NCI-H748 treated with DMSO at 0.1 percent for 48 hours (cell line): ENCODE measurements at regions not wholly inside any gene's neighbourhood (a gene's known extent, or its start where the extent isn't known, plus 50 kb on each side); places are given as distances from the start of the nearest gene placed in this dataset.
A peak's percentile ranks its signal among the peaks of the same experiment; 100 is the strongest.

Experiments used
- DNase-seq: peaks from one replicate; lab custom pipeline; 2025; lab: John Stamatoyannopoulos, UW

DNA sequence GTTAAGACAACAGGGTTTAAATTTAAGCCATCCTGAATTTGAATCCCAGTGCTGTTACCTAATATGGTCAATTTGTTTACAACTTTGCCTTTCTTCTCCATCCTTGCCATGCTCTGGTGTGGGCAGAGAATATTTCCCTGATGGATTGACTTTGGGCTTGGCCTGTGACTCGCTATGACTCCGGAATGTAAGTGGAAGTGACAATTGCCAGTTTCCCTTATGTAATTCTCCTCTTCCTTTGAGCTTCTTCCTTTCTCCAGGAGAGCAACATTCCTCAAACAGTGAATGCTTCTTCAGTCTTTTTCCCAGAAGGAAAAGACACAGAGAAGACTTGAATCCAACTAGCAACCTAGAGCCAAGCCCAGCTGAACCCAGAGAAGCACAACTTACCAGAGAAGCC is 159.1 kb downstream of the LURAP1L start:
- no peak for DNase-seq

DNA sequence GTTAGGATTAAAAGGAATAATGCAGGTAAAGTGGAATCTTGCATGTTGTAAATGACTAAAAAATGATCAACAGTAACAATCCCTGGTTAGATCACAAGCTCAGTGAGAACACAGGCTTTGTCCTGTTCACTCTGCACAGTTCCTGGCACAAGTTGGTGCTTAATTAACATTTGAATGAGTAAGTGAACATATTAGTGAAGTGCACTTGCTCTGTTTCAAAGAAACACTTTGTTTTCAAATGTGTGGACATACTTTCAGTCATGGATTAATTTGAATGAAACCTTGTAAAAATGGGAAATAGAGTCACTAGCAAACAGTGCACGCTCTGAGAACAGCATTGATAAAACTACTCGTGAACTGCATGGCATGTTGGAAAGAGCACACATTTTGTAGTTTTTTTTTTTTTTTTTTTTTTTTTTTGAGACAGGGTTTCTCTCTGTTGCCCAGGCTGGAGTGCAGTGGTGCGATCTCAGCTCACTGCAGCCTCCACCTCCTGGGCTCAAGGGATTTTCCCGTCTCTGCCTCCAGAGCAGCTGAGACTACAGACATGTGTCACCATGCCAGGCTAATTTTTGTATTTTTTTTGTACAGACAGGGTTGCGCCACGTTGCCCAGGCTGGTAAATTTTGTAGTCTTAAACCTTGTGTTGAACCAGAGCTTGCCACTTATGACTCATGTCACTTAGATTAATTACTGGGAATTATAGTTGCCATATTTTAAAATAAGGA is 159.9 kb downstream of the LURAP1L start:
- DNase-seq = no peak

DNA sequence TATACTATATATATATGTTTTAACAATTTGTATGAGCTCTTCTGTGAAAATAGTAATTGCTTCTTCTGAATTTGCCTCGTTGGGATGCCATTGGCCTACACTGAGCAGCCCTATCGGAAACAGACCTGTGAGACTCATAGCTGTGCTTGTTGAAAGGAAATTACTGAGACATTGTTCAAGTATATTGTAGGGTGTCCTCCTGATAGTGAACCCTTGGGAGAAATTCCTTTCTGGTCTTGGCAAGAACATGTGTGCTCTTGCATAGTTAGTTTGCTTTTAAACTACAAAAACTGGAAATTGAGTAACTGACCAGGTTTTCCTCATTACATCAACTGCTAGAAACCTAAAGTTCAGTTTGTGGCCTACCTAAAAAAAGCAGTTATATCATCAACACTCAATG is 160.9 kb downstream of the LURAP1L start:
- no peak for DNase-seq

DNA sequence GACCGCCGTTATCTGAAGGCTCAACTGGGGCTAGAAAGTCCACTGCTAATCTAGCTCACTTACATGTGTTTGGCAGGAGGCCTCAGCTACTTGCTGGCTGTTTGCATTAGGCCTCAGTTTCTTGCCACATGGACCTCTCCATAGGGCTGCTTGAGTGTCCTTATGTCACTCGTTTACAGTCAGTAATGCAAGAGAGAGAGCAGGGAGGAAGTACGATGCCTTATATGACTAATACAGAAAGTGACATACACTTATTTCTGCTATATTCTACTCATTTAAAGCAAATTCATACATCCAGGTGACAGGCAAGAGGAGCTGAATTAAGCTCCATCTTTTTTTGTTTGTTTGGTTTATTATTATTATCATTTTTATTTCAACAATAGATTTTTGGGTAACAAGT is 179.6 kb downstream of the LURAP1L start:
- DNase-seq = no peak

DNA sequence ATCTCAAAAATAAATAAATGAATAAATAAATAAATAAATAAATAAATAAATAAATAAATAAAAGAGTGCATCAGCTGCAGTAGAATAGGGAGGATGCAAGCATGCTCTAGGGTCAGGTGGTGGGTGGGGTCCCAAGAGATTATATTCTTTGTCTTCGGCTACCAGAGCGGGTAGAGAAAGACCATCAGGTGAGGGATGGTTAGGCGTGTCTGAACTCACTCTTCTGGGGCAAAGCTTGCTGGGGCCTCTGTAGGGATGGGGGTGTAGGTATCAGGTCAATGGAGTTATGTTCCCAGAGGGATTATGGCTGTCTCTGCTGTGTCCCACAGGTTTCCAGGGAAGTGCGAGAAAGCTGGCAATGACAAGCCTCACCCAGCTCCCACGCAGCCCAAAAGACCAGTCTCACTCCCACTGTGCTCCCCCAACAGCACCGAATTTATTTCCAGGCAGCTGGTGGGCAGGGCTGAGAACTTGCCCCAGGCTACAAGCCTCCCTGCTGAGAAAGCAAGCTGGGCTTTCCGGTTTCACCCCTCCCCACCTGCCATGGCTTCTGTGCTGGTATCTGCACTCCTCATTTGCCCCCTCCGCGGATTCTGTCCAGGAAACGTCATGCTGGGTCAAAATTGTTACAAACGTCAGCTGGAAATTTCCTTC is 180.8 kb downstream of the LURAP1L start:
- DNase-seq = peak; percentile 9

DNA sequence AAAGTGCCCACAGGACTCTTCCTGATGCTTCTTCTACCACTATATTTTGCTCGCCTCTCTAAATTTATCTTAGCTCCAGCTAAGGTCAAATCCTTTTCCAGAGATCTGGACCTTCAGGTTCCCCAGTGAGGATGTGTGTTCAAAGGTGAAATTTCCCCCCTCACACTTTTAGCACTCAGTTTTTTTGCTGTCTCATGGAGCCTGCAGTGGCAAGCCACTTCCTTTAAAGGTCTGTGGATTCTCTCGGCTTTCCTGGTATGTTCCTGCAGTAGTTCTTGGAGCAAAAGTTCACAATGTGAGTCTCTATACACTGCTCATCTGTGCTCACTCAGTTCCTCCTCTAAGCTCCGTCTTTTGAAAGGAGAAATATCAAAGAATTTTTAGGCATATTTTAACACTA is 181.4 kb downstream of the LURAP1L start:
- no peak for DNase-seq

DNA sequence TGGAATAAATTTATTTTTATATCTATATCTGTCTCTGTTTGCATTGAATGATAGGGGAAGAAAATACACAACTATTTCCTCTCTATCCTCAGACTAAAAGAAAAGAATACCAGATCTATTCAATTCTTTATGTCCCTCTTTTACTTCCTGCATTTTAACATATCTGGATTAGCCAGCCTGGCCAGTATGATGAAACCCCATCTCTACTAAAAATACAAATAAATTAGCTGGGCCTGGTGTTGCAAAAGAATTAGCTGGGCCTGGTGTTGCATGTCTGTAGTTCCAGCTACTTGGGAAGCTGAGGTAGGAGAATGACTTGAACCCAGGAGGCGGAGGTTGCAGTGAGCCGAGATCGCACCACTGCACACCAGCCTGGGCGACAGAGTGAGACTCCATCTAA is 182.0 kb downstream of the LURAP1L start:
- DNase-seq = no peak

DNA sequence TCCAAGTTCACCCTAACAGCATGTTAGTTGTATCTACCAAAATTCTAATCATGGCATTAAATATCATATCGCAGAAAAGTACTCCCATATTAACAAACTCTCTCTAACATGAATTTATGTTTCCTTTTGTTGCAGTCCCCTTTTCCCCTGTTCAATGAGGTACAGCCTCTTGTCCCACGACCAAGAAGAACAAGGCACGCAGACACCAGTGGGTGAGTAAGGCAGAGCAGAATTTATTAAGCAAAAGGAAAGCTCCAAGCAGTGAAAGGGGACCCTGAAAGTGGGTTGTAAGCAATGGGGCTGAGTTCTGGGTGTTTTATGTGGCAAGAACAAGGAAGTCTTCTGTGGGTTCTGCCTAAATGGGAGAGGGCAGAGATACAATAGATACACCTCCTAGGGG is 183.5 kb downstream of the LURAP1L start:
- DNase-seq = no peak

DNA sequence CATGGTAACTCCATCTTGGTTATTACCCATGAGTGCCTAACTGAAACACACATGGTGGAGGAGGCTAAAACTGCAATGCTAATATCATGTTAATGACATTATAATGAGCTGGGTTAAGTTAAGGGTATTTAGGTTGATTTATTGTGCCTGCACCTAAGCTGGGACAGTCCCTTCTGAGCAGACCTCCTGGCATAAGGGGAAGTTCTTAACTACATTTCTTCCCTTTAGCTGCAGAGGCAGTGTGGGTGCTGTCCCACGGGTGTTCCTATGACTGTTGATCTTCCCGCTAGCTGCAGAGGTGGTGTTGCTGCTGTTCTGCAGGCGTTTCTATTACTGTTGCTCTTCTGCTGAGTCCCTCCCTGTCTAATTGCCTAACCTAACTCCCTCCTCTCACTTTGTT is 183.9 kb downstream of the LURAP1L start:
- no peak for DNase-seq

DNA sequence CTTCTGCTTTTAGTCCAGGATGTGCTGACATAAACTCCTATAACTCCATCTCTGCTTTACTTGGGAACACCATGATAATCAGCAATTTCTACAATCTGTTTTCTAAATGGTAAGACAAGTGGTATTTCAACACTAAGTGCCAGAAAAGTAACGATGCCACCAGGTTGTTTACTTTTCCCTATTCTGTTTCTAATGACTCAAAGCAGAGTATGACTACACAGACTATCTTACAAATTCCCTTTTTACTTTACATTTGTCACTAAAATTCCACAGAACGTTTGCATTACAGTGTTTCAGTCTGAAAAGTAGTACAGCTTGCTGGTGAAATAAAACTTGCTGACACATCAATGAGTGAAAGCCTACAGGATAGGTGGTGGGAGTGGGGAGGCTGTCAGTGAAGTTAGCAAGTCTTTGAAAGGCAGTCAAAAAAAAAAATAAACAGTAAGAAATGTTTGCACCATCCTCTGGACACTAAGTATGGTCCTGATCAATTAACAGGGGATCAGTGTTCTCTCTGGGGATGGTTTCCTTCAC is 186.5 kb downstream of the LURAP1L start:
- no peak for DNase-seq

DNA sequence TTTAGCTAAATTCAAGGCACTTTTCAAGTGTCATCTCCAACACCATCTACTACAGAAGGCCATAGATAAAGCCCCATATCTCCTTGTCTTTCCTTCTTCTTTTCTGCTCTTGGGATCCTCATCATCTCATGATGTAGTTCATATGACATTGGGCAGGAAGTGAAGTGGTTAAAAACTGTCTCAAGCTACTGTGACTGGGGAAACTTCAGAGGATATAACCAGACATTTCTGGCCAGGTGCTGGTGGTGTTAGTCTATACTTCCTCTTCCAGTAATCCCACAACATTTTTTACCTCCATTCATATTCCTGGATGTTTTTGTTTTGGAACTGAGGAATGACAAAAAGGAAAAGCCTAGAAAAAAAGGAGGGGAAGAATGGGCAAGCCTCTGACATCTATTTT is 188.7 kb downstream of the LURAP1L start:
- DNase-seq = no peak

DNA sequence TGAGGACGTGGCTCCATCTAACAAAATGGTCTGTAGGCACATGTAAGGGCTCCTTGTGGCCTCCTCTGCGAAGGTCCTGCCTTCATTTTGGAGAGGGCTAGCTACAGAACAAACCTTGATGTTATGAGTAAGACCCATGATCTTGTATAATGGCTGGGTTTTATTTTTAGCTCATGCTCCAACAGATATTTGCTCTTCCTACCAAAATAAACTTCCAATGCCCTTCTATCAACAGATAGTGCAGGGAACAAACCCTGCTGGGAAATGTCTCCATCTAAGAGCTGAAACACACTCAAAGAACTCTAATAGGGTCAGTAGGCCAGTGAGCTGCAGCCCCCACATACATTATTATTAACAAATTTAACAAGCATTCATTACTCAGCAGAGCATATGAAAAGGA is 189.5 kb downstream of the LURAP1L start:
- DNase-seq = no peak

DNA sequence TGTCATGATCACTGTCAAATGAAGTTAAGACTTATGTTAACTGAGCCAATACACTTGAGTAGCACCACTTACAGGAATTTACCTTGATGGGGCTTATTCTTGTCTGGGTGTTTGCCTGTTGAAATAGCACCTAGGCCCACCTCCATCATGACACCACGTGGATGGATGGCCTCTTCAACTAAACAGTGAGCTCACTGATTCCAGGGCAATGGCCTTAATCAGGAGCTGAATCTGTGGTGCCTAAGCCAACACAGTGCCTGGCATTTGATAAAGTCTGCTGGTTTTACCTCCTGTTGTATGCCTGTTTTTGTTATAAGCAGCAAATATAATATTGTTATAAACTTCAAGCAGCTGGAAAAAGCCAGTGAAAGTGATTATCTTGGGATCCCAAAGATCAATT is 190.5 kb downstream of the LURAP1L start:
- no peak for DNase-seq

DNA sequence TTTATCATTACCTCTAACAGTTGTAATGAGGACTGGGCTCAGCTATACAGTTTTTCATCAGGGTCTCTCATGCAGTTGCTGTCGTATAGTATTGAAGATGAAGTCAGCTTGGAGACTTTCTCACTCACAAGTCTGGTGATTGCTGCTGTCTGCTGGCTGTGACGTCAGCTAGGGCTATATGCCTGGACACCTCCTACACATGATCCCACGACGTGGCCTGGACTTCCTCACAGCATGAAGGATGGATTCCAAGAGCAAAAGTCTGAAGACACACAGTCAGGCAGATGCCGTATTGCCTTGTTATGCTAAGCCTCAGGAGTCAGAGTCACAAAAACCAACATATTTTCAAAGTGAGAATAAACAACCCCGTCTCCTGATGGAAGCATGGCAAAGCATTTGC is 193.3 kb downstream of the LURAP1L start:
- no peak for DNase-seq

DNA sequence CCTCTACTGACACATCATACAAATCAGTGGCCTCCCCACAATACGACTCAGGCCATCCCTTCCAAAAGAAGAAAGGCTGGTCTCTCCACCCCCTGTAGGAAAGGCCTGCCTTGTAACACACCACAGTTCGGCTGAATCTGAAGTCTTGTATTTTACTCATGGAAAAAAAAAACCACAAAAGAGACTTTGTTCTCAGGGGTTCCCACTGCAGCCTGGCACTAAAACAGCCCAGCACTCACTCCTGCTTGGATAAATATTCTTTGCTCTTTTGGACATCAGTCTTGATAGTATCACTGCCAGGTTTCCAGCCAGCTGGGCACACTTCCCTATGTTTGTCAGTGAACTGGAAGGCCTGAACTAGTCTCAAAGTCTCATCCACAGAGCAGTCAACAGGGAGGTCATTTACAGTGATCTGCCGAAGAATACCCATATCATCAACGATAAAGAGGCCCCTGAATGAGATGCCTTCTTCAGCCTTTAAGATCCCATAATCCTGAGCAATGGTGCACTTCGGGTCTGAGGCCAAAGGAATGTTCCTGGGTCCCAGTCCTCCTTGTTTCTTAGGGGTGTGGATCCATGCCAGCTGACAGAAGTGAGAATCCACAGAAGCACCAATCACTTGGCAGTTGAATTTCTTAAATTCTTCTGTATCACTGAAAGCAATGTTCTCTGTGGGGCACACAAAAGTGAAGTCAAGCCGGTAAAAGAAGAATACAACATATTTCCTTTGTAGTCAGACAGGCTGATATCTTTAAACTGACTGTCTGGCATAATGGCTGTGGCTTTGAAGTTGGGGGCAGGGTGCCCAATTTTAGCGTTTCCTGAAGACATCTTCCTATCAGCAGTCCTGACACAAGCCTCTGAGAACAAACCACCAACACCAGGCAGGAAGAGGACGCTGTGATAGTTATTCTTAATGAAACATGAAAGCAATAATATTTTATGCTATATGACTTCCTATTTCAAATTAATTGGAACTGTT is 198.1 kb downstream of the LURAP1L start:
- DNase-seq = peak; percentile 60

DNA sequence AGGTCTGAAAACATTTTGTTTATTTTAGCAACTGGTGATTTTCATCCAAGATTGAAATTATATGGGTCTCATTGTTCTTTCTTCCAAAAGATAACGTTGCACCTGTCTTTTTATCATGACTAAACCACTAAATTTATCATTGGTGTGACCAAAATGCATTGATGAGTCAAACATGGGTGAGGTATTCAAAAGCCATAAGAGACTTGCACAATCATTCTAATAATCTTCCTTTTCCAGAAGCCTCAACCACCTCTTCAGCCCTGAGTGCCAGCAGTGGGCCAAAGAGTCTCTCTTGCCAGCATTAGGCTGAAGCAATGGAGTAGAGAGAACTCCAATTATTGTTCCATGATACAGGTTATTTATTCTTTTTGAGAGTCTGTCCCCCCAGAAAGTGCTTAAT is 198.9 kb downstream of the LURAP1L start:
- DNase-seq = peak; percentile 70

DNA sequence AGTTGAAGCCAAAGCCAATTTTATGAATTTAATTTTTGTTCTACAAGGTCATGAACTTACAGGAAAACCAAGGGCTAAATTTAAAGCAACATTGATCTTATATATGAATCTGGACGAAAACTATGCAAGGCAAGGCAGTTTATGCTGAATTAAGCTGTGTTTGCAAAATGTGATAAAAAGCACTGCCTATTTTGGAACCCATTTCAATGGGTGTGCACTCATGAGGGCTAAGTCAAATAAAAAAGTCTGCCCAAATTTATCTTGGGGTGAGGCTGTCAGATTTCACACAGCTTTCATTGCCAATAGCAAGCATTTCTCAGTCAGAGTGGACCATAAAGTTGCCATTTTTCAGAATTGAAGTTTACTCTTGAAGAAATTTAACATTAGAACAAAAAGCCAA is 199.9 kb downstream of the LURAP1L start:
- no peak for DNase-seq

DNA sequence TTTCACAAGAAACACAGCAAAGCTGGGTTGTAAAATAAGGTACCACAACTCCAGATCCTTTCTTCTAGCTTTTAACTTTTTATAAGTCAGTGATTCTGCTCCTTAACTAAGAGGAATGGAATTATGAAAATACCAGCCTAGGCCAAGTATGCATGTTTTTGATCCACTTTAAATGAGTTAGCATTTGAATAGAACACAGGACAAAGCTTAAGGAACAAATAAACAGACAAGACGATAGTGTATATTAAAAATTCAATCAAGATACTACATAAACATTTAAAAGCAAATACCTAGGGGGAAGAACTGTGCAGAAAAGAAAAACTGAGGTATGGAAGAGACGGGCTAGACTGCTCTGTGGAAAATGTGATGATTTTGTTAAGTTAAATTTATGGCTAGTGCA is 200.7 kb downstream of the LURAP1L start:
- no peak for DNase-seq

DNA sequence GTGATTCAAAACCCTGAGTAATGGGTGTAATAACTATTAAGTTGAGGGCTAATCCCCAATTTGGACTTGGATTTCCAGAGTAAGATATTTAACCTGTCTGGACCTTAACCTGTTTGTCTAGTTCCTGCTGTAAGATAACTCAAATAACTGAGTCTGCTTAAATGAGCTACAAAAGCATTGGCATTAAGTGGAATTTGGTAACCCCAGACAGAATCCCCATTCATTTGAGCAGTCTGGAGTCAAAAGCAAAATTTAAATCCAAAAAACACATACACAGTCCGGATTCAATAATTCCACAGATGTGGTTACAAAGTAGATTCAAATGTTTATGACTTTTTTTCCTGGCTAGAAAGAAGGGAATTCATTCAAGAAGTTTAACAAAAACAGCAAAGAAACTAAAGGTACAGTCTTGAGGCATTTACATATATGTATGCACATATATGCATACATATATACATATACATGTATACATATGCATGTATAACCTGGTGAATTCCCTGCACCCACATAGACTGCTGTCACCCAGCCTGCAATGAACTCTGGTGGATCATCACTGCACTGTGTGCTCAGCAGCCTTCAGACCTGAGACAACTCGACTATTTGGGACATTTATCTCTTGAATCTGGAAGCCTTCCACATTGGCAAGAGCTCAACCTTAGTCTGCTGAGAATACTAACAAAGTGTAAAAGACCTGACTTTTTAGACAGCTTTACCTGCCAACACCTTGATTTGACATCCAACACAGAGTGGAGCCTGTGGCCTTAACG is 205.4 kb downstream of the LURAP1L start:
- DNase-seq = no peak

DNA sequence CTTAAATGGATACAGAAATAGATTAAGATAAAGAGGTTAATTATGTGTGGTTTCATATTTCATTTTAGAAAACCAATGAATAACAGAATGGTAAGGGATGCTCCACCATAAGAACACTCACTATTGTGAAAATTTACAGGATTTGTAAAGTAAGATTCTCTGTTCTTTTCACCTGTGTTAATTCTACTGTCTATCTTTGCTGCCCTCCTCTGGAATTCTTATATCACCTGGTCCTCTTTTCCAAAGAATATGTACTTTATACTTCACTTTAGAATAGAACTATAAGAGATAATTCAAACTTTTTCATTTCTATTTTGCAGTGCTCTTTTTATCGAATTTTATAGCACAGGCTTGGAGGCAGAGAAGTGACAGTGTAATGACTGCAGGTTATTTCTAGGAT is 213.4 kb downstream of the LURAP1L start:
- DNase-seq = peak; percentile 87

DNA sequence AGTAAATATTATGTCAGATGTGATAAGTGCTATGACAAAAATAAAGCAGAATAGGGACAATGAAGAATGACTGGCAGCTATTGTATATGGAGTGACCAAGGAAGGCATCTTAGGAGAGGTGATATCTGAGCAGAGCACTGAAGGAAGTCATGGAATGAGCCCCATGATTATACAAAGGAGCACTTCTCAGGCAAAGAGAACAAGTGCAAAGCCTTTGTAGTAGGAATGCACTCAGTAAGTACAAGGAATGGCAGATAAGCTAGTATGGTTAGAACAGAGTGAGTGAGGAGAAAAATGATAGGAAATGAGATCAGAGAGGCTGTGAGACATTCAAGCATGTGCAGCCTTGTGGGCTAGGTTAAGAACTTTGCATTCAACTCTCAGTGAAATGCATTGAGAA is 214.8 kb downstream of the LURAP1L start:
- no peak for DNase-seq

DNA sequence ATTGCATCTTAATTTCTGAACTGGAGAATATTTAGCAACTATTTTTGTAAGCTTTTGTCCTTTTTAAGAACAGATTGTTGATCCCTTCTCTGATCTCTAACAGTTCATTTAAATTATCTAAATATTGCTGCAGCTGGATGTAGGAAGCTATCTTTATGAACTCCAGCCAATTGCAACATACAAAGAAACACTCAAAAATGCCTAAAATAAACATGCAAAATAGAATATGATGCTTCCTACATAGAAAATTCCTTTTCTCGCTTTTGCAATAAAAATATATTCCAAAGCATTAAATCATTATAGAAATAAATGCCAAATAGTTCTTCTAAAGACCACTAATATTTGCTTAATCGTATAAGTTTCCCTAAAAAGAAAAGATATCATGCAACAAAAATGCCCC is 218.6 kb downstream of the LURAP1L start:
- no peak for DNase-seq
